ENCODE measurements at regions not wholly inside any gene's neighbourhood (a gene's known extent, or its start where the extent isn't known, plus 50 kb on each side); places are given as distances from the start of the nearest gene placed in this dataset.
"Not testable (repeated sequence)": the region's sequence is repeated elsewhere in the genome, so short reads cannot be mapped to it uniquely, and the experiment has no call there.

- no peak for DNase-seq
Observed at GRCh38 chr3:152583963-152584362, 251.0 kb upstream of the P2RY1 start.

GRCh38 chr3:152586974-152587373 lies 248.0 kb upstream of the P2RY1 start:
- DNase-seq = no peak

GRCh38 chr3:152587861-152588260 lies 247.1 kb upstream of the P2RY1 start:
- DNase-seq = no peak

- no peak for DNase-seq
Observed at GRCh38 chr3:152589644-152590043, 245.3 kb upstream of the P2RY1 start.

GRCh38 chr3:152591515-152591914 lies 243.4 kb upstream of the P2RY1 start:
- DNase-seq = no peak

GRCh38 chr3:152593242-152593641 lies 241.7 kb upstream of the P2RY1 start:
- no peak for DNase-seq

- peak; percentile 90 for DNase-seq
Observed at GRCh38 chr3:152595975-152596821, 238.7 kb upstream of the P2RY1 start.

GRCh38 chr3:152596832-152597231 lies 238.1 kb upstream of the P2RY1 start:
- not testable (repeated sequence) for DNase-seq

- DNase-seq = no peak
Observed at GRCh38 chr3:152606146-152606545, 228.8 kb upstream of the P2RY1 start.

- no peak for DNase-seq
Observed at GRCh38 chr3:152607179-152607578, 227.8 kb upstream of the P2RY1 start.

GRCh38 chr3:152608696-152609594 lies 226.0 kb upstream of the P2RY1 start:
- DNase-seq = no peak

- no peak for DNase-seq
Observed at GRCh38 chr3:152609891-152610290, 225.0 kb upstream of the P2RY1 start.

GRCh38 chr3:152610622-152611021 lies 224.3 kb upstream of the P2RY1 start:
- no peak for DNase-seq

GRCh38 chr3:152611905-152612304 lies 223.0 kb upstream of the P2RY1 start:
- DNase-seq = no peak

GRCh38 chr3:152613851-152614250 lies 221.1 kb upstream of the P2RY1 start:
- no peak for DNase-seq

GRCh38 chr3:152615681-152616080 lies 219.2 kb upstream of the P2RY1 start:
- no peak for DNase-seq

- no peak for DNase-seq
Observed at GRCh38 chr3:152617609-152618008, 217.3 kb upstream of the P2RY1 start.

GRCh38 chr3:152618529-152618928 lies 216.4 kb upstream of the P2RY1 start:
- no peak for DNase-seq

GRCh38 chr3:152619691-152620090 lies 215.2 kb upstream of the P2RY1 start:
- no peak for DNase-seq

- no peak for DNase-seq
Observed at GRCh38 chr3:152620395-152620794, 214.5 kb upstream of the P2RY1 start.

GRCh38 chr3:152621006-152621868 lies 213.7 kb upstream of the P2RY1 start:
- no peak for DNase-seq

- no peak for DNase-seq
Observed at GRCh38 chr3:152621967-152622810, 212.7 kb upstream of the P2RY1 start.

All from GDM1 (cell line).